Hematopoietic multipotent progenitor cell treated with erythropoietin and hydrocortisone succinate and interleukin-3 and kit ligand, for 17 days (in vitro differentiated cells): ENCODE measurements at regions not wholly inside any gene's neighbourhood (a gene's known extent, or its start where the extent isn't known, plus 50 kb on each side); places are given as distances from the start of the nearest gene placed in this dataset.
"Not testable (repeated sequence)": the region's sequence is repeated elsewhere in the genome, so short reads cannot be mapped to it uniquely, and the experiment has no call there.

ENCODE experiments used
- DNase-seq: peaks from one replicate; pipeline ENCODE4 v3.0.0-alpha.2; 2015; ENCODE audit warnings: low spot score

DNA sequence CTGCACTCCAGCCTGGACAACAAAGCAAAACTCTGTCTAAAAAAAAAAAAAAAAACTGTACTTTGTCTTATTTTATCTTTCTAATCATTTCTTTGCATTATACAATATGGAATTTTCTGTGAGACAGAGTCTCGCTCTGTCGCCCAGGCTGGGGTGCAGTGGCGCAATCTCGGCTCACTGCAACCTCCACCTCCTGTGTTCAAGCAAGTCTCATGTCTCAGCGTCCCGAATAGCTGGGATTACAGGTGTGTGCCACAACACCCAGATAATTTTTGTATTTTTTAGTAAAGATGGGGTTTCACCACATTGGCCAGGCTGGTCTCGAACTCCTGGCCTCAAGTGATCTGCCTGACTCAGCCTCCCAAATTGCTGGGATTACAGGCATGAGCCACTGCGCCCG is 90.0 kb downstream of the MRPL14 start:
- not testable (repeated sequence) for DNase-seq

GRCh38 chr6:44036699-44037101 is 90.6 kb downstream of the MRPL14 start:
- no peak for DNase-seq

DNA sequence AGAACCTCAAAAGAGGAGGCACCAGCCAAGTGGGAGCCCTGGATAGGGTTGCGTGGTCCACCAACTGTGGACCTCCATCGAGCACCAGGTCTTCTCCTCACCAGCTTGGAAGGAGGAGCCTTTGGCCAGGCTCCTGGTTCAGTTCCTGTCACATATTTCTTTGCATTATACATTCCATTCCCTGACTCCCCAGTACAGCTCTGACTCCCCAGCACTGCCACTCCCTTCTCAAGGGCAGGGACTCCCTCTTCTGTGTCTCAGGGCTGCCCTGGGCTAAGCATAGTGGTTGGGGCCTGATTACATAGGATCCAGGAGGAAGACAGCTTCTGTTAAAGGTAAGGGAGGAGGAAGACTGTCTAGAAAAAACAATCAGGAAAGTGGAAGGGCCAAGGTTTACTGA is 91.1 kb downstream of the MRPL14 start:
- no peak for DNase-seq

DNA sequence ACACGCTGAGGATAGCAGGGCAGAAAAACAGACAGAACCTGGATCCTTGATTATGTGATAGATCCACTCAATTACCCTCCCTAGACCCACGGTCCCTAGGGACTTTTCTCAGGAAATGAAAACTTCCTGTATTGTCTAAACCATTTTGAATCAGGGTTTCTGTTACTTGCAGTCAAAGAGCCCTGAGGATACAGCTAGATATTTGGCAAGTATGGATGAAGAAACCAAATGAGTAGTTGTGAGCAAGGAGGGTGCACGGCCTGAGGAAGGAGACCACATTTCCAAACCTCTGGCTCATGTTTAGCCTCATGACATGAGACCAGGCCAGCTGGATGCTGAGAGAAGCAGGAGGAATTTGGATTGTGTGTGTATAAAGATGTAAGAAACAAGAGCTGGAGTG is 91.6 kb downstream of the MRPL14 start:
- no peak for DNase-seq

DNA sequence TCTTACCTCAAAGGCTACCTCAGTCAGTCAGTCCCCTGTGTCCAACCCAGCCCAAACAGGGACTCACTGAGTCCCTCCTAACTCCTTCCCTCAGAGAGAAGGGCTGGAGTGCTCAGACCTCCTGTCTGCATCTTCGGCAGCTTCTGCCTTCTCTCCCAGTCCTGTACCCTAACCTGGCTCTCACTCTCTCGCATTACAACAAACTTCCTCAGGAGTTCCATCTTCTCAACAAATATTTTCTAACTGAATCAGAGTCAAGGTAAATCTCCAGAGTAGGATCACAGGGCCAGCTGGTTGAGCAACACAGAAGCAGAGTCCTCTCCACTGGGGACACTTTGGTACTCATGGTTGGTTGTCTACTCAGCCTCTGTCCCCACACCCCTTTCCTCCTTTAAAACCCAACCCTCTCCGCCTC is 92.3 kb downstream of the MRPL14 start:
- DNase-seq, result no peak

DNA sequence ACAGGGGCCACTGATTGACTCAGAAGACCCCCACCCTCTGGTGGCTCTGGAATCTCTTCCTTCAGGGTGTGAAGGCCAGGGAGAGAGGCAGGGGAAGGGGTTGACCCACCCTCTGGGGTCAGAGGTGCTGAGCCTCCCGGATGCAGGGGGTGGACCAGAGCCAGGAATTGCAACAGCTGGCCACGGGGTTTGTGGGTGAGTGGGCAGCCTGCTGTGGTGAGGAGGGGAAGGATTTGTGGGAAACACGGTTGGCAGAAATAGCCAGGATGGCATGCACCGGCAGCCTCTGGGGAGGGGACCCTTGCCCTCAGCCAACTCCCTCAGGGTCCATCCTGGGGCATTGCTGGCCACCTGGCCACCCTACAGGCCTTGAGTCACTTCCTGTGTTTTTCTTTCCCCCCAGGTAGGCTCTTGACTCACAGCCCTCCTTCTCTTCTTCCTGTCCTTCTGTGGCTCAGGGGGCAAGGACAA is 92.8 kb downstream of the MRPL14 start:
- DNase-seq, result no peak

- no peak for DNase-seq
Measured at GRCh38 chr6:44030812-44031454, 96.3 kb downstream of the MRPL14 start.

GRCh38 chr6:44029444-44030185 is 97.6 kb downstream of the MRPL14 start:
- DNase-seq, result no peak

DNA sequence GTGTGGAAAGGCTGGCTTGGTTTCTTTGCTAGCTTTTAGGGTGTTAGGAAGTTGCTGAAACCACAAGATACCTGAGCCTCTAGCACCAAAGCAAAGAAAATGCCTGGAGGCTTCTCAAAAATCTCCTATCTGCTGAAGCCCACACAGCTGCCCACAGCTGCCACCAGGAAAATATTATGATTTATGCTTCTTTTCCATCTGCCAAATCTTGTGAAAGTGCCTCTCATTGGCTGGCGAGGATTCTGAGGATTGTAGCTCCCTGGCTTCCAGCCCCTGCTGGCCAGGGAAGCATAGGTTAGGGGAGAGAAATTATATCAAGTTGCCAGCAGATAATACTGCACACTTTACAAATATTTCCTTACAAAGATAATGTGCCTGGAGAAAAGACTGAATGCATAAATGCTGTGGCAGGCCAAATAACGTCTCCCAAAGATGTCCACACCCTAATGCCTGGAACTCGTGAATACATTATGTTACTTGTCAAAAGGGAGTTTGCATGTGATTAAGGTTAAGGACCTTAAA is 98.4 kb downstream of the MRPL14 start:
- no peak for DNase-seq

DNA sequence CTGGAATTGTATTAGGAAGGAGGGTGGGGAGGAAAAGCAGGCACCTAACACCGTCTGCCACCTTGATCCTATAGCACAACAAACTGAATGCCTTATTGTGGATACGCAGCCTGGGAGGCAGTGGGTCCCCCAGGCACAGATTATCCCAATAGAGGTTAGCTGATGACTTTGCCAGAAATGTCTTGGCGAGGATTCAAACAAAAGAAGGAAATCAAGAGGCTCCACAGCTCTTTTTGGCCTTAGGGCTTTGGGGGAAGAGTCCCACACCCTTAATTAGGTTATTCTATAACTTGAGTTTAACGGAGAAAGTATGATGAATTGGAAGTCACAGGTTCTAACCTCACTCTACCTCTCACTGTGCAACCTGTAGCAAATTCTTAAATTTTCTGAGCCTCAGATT is 102.0 kb downstream of the MRPL14 start:
- no peak for DNase-seq

DNA sequence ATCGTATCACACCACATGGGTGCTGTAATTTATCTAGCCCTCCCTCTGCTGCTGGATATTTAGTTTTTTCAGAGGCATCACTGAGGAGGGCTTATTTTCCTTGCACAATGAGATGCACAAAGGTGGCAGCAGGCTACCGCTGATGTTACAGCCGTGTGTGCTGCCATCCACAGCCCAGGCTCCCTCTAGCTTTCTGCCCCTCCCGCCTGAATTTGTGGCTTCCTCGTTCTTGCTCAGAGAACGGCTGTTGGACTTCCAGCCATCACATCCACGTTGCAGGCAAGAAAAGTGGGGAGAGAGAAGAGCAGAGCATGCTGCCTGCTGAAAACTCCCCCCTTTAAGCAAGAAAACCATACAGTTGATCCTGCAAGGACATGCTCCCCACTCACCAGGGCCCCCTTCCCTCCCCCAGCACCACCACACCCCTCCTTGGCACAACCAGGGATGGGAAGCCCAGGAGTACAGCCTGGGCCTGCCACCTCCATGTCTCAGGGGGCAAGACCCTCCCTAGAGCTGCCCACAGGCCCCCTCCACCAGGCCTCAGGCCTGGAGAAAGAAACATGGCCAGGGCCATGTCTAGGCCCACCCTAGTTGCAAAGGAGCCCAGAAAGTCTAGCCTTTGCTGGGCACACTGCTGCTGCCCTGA is 102.6 kb downstream of the MRPL14 start:
- no peak for DNase-seq

- DNase-seq, result no peak
Measured at GRCh38 chr6:44023586-44024454, 103.4 kb downstream of the MRPL14 start.

DNA sequence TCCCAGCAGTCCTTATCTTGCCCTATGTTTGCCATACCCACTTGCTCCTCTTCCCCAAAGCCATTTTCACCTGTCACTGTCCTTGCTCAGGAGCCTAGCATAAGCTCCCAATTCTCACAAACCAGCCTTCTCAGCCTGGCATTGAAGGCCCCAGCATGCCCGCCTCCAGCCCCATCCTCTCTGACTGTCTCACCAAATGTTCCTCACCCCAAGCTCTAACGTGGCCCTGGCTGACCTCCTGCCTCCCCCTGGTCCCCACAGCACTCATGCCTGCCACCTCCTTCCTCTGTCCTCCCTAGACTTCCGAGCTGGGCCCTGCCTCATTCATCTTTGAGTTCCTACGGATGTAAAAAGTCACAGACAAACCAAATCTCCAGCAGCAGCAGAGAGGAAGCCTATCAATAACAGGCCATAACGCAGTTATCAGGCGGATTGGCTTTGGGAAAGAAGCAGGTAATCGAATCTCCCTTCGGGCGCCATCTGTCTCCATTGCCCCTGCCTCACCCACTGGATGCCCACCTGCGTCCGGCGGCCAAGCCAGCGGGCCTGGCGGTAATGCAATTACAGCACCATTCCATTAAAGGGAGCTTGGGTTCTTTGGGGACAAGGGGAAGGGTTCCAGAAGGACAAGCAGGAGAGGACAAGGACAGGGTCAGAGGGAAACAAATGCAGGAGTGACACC is 104.4 kb downstream of the MRPL14 start:
- no peak for DNase-seq

GRCh38 chr6:44022296-44022661 is 105.0 kb downstream of the MRPL14 start:
- DNase-seq, result no peak

GRCh38 chr6:44021589-44022295 is 105.5 kb downstream of the MRPL14 start:
- DNase-seq, result no peak

- no peak for DNase-seq
Measured at GRCh38 chr6:44020664-44021425, 106.4 kb downstream of the MRPL14 start.

- DNase-seq, result no peak
Measured at GRCh38 chr6:44020148-44020547, 107.1 kb downstream of the MRPL14 start.

GRCh38 chr6:44017307-44017706 is 109.9 kb downstream of the MRPL14 start:
- DNase-seq, result not testable (repeated sequence)

GRCh38 chr6:44016131-44016870 is 111.0 kb downstream of the MRPL14 start:
- no peak for DNase-seq
